ENCODE measurements at regions not wholly inside any gene's neighbourhood (a gene's known extent, or its start where the extent isn't known, plus 50 kb on each side); places are given as distances from the start of the nearest gene placed in this dataset.

DNA sequence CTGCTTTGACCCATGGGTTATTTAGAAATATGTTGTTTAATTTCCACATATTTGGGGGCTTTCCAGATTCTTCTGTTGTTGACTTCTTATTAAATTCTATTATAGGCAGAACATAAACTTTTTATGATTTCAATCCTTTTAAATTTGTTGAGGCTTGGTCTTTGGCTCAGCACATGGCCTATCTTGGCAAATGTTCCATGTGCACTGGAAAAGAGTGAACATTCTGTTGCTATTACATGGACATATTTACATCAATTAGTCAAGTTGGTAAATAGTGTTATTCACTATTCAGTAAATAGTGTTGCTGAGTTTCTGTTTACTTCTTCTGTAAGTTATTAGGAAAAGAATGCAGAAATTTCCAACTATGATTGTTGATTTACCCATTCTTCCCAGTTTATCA, 75.4 kb downstream of the ETS2 start:
- peaks cover 4% of the 10 kb centered on the region for H3K9me3 Mint-ChIP-seq
- H3K4me1 Mint-ChIP-seq: no peaks in the 10 kb centered on the region
- DNase-seq (ENCODE audit: low spot score in 2 of 2): no peak
- no peak overlapping the region for H3K27ac Mint-ChIP-seq
- no peak overlapping the region for H3K4me3 Mint-ChIP-seq
- no peak for ATAC-seq
- H3K36me3 Mint-ChIP-seq: no peaks in the 10 kb centered on the region

- Mint-ChIP-seq H3K4me3 (no peak overlapping the region), H3K36me3 (no peaks in the 10 kb centered on the region), H3K9me3 (peaks cover 4% of the 10 kb centered on the region), H3K27ac (no peak overlapping the region), H3K4me1 (no peaks in the 10 kb centered on the region)
- ATAC-seq (no peak), DNase-seq (ENCODE audit: low spot score in 2 of 2) (no peak)
Observed at GRCh38 chr21:38880577-38880966, 74.8 kb downstream of the ETS2 start.

GRCh38 chr21:38879912-38880576, 74.3 kb downstream of the ETS2 start:
- DNase-seq (ENCODE audit: low spot score in 2 of 2) (no peak), ATAC-seq (no peak)
- Mint-ChIP-seq H3K27ac (no peak overlapping the region), H3K9me3 (peaks cover 4% of the 10 kb centered on the region), H3K36me3 (no peaks in the 10 kb centered on the region), H3K4me1 (no peaks in the 10 kb centered on the region), H3K4me3 (no peak overlapping the region)

GRCh38 chr21:38878379-38879179, 72.8 kb downstream of the ETS2 start:
- H3K9me3 Mint-ChIP-seq: peaks cover 4% of the 10 kb centered on the region

GRCh38 chr21:38875694-38876492, 70.2 kb downstream of the ETS2 start:
- no peak overlapping the region for H3K4me3 Mint-ChIP-seq

More at GRCh38 chr21:38878379-38879179, 72.8 kb downstream of the ETS2 start:
- no peak overlapping the region for H3K27ac Mint-ChIP-seq
- ATAC-seq (no peak), DNase-seq (ENCODE audit: low spot score in 2 of 2) (no peak)
- no peaks in the 10 kb centered on the region for H3K4me1 Mint-ChIP-seq
- H3K36me3 Mint-ChIP-seq: no peaks in the 10 kb centered on the region
- H3K4me3 Mint-ChIP-seq: no peak overlapping the region

More at GRCh38 chr21:38875694-38876492, 70.2 kb downstream of the ETS2 start:
- Mint-ChIP-seq H3K4me1 (no peaks in the 10 kb centered on the region), H3K36me3 (no peaks in the 10 kb centered on the region), H3K9me3 (peaks cover 2% of the 10 kb centered on the region), H3K27ac (no peak overlapping the region)
- DNase-seq (ENCODE audit: low spot score in 2 of 2): no peak
- no peak for ATAC-seq

Data from stimulated activated effector memory CD8-positive, alpha-beta T cell treated with anti-CD3 and anti-CD28 coated beads, Interleukin-12 subunit alpha, Interleukin-12 subunit beta, amount 100 ng/mL, for 72 hours (primary cell).